K562 (cell line): ENCODE measurements at regions not wholly inside any gene's neighbourhood (a gene's known extent, or its start where the extent isn't known, plus 50 kb on each side); places are given as distances from the start of the nearest gene placed in this dataset.

Experiments
- DEAF1 ChIP-seq: fragments of 450-650 bp; formaldehyde crosslinking; IDR thresholded peaks from 2 replicates; pipeline ENCODE4 v1.4.0; 2020; ENCODE audit warnings: mild to moderate bottlenecking, moderate library complexity
- HLTF ChIP-seq: fragments of 450-650 bp; IDR thresholded peaks from 2 replicates; pipeline ENCODE4 v1.6.1; 2016
- HOMEZ ChIP-seq: fragments of 250-450 bp; sonication (Bioruptor Pico); IDR thresholded peaks from 2 replicates; pipeline ENCODE4 v1.4.0; 2020; ENCODE audit warnings: mild to moderate bottlenecking, moderate library complexity
- NEUROD1 ChIP-seq: fragments of 150-350 bp; IDR thresholded peaks from 2 replicates; pipeline ENCODE4 v1.6.1; 2014; ENCODE audit warnings: borderline replicate concordance, low read length, low read depth; ENCODE audit not compliant: partially characterized antibody
- NKRF ChIP-seq: fragments of 450-650 bp; IDR thresholded peaks from 2 replicates; pipeline ENCODE4 v1.6.1; 2016; ENCODE audit warnings: borderline replicate concordance
- ZNF511 ChIP-seq: sonication (generic); formaldehyde crosslinking; IDR thresholded peaks from 2 replicates; pipeline ENCODE4 v1.8.0; 2022; ENCODE audit warnings: mild to moderate bottlenecking, missing genetic modification reagents

GRCh38 chr3:4077950-4078349 is 225.2 kb upstream of the SETMAR start (continued):
- TF ChIP-seq HOMEZ (CRISPR knock-in tag) (no peak), NKRF (no peak), NEUROD1 (no peak), ZNF511 (no peak), DEAF1 (no peak), HLTF (no peak)
